Mammary epithelial cell (primary cell): ENCODE measurements at regions not wholly inside any gene's neighbourhood (a gene's known extent, or its start where the extent isn't known, plus 50 kb on each side); places are given as distances from the start of the nearest gene placed in this dataset.

Source experiments
- CTCF ChIP-seq, 2 donors: IDR thresholded peaks in 1 of 2; conservative IDR thresholded peaks in 1 of 2; 2 replicates each; pipeline ENCODE4 v1.5.1; 2011 to 2012; ENCODE audit warnings: inconsistent platforms in 2 of 2, low read length in 2 of 2, mild to moderate bottlenecking in 2 of 2, control low read depth in 1 of 2, low read depth in 1 of 2; ENCODE audit not compliant: insufficient read depth in 1 of 2; ENCODE audit errors: extremely low read depth in 1 of 2
- EZH2 ChIP-seq: IDR thresholded peaks from 2 replicates; pipeline ENCODE4 v1.6.1; 2012; ENCODE audit warnings: low read length, inconsistent platforms, borderline replicate concordance

GRCh38 chr4:128649575-128650205 lies 159.8 kb upstream of the JADE1 start:
- TF ChIP-seq EZH2 (no peak), CTCF (conservative IDR thresholded peaks at IDR 0.05 in 1 of 2, IDR thresholded peaks at IDR 0.05 in 1 of 2; ENCODE audit: extremely low read depth in 1 of 2, insufficient read depth in 1 of 2, low read depth in 1 of 2, low read length in 2 of 2) (no peak)
